ENCODE measurements at regions not wholly inside any gene's neighbourhood (a gene's known extent, or its start where the extent isn't known, plus 50 kb on each side); places are given as distances from the start of the nearest gene placed in this dataset.

DNA sequence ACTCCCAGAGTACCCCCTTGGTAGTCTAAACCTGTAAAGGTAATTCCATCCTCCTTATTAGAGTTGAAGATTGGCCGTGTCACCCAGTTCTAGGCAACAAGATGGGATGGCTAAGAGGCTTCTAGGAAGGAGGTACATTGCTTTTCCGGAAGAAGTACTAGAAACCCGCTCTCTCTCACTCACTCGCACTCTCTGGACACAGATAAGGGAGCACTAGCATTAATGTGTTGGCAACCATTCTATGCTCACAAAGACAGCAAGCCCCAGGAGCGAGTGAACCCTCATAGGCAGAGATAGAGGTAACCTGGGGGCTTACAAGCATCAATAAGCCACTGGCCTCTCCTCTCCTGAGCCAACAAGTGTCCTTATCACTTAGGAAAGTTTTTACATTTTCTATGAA, 503.2 kb upstream of the JARID2 start:
- Histone ChIP-seq H4K20me1 (ENCODE audit: control insufficient read depth, extremely low read depth, insufficient read depth, low read length) (no peaks in the 10 kb centered on the region), H3K9me3 (ENCODE audit: control insufficient read depth, insufficient read depth, low read depth, low read length) (no peaks in the 10 kb centered on the region), H3K27ac (ENCODE audit: insufficient read depth, low read length) (peak overlapping the region; percentile 98), H2AFZ (ENCODE audit: low read length) (no peak overlapping the region), H3K4me3 (replicated peaks in 1 of 4; ENCODE audit: control extremely low read depth in 1 of 4, insufficient read depth in 1 of 4, low read depth in 3 of 4, low read length in 4 of 4) (no peak overlapping the region), H3K4me1 (ENCODE audit: control insufficient read depth, extremely low read depth, insufficient read depth, low read length) (peaks cover 8% of the 10 kb centered on the region), H3K4me2 (ENCODE audit: extremely low read depth, insufficient read depth, low read length) (peak overlapping the region; percentile 79), H3K79me2 (ENCODE audit: control insufficient read depth, insufficient read depth, low read length) (no peaks in the 10 kb centered on the region), H3K9ac (ENCODE audit: insufficient read depth, low read length) (peak overlapping the region; percentile 65), H3K27me3 (ENCODE audit: control insufficient read depth, insufficient read depth, low read length) (no peaks in the 10 kb centered on the region), H3K36me3 (ENCODE audit: control insufficient read depth, insufficient read depth, low read length) (no peaks in the 10 kb centered on the region)
- TF ChIP-seq, protein P1, sequence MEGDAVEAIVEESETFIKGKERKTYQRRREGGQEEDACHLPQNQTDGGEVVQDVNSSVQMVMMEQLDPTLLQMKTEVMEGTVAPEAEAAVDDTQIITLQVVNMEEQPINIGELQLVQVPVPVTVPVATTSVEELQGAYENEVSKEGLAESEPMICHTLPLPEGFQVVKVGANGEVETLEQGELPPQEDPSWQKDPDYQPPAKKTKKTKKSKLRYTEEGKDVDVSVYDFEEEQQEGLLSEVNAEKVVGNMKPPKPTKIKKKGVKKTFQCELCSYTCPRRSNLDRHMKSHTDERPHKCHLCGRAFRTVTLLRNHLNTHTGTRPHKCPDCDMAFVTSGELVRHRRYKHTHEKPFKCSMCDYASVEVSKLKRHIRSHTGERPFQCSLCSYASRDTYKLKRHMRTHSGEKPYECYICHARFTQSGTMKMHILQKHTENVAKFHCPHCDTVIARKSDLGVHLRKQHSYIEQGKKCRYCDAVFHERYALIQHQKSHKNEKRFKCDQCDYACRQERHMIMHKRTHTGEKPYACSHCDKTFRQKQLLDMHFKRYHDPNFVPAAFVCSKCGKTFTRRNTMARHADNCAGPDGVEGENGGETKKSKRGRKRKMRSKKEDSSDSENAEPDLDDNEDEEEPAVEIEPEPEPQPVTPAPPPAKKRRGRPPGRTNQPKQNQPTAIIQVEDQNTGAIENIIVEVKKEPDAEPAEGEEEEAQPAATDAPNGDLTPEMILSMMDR (conservative IDR thresholded peaks at IDR 0.05 in 1 of 2, IDR thresholded peaks at IDR 0.05 in 1 of 2; ENCODE audit: low read depth in 1 of 2, low read length in 2 of 2): no peak
- TF ChIP-seq EZH2 (IDR thresholded peaks at IDR 0.05; ENCODE audit: low read length, missing control alignments): no peak
- DNase-seq (ENCODE audit: low read depth in 2 of 2): no peak

DNA sequence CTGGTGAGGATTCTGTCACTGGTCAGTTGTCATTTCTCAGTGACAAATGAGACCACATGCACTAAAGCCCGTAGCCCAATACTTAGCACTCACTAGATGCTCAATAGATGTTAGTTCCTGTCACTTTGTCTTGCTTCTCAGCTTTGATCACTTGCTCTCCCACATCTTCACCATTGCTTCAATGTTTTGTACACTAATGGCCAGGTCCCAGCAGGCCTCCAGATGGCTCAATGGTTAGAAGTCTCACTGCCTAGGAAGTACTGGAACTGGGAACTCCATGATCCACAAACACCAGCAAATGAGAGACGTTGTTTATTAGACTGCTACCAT, 502.8 kb upstream of the JARID2 start:
- Histone ChIP-seq H3K4me2 (ENCODE audit: extremely low read depth, insufficient read depth, low read length) (peak overlapping the region; percentile 79), H3K9me3 (ENCODE audit: control insufficient read depth, insufficient read depth, low read depth, low read length) (no peaks in the 10 kb centered on the region), H3K36me3 (ENCODE audit: control insufficient read depth, insufficient read depth, low read length) (no peaks in the 10 kb centered on the region), H3K27ac (ENCODE audit: insufficient read depth, low read length) (peak overlapping the region; percentile 98), H2AFZ (ENCODE audit: low read length) (peak overlapping the region; percentile 2), H3K79me2 (ENCODE audit: control insufficient read depth, insufficient read depth, low read length) (no peaks in the 10 kb centered on the region), H3K4me1 (ENCODE audit: control insufficient read depth, extremely low read depth, insufficient read depth, low read length) (peaks cover 8% of the 10 kb centered on the region), H3K9ac (ENCODE audit: insufficient read depth, low read length) (peak overlapping the region; percentile 65), H4K20me1 (ENCODE audit: control insufficient read depth, extremely low read depth, insufficient read depth, low read length) (no peaks in the 10 kb centered on the region), H3K27me3 (ENCODE audit: control insufficient read depth, insufficient read depth, low read length) (no peaks in the 10 kb centered on the region), H3K4me3 (replicated peaks in 1 of 4; ENCODE audit: control extremely low read depth in 1 of 4, insufficient read depth in 1 of 4, low read depth in 3 of 4, low read length in 4 of 4) (no peak overlapping the region)
- no peak for DNase-seq (ENCODE audit: low read depth in 2 of 2)
- no peak for TF ChIP-seq EZH2 (IDR thresholded peaks at IDR 0.05; ENCODE audit: low read length, missing control alignments)
- TF ChIP-seq, protein P1 (conservative IDR thresholded peaks at IDR 0.05 in 1 of 2, IDR thresholded peaks at IDR 0.05 in 1 of 2; ENCODE audit: low read depth in 1 of 2, low read length in 2 of 2): no peak

DNA sequence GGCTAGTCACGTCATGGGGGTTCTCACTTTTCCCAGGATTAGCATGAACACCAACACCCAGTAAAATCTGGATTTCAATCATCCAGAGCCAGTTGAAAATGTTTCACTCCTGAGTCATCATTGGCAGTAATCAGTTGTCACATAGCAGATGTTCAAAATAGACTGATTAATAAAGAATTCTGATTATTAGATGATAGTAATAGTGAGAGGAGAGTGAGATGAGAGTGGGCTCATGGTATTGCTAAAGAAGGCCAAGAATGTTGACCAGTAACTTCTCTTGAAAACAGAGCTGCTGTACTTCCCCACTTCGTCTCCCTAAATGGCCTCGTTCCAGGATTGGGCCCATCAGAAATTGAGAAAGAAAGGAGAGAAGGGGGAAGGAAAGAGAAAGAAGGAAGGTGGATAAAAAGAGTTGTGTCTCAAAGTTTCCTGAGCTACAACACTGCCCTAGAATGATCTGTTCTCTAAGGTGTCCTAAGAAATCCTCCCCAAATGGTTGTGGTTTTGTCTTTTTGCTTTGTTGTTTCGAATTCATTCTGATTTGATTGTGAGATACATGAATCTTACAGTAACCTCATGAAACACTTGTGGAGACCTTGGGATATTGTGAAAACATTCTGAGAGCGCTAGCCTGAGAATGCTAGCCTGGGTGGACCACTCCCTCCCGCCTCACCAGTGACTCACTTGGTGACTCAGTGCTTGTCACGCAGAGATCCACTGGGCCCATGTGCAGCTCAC, 502.2 kb upstream of the JARID2 start:
- Histone ChIP-seq H3K9ac (ENCODE audit: insufficient read depth, low read length) (peak overlapping the region; percentile 60), H3K4me2 (ENCODE audit: extremely low read depth, insufficient read depth, low read length) (peak overlapping the region; percentile 73), H2AFZ (ENCODE audit: low read length) (peak overlapping the region; percentile 11), H3K79me2 (ENCODE audit: control insufficient read depth, insufficient read depth, low read length) (no peaks in the 10 kb centered on the region), H3K27me3 (ENCODE audit: control insufficient read depth, insufficient read depth, low read length) (no peaks in the 10 kb centered on the region), H3K36me3 (ENCODE audit: control insufficient read depth, insufficient read depth, low read length) (no peaks in the 10 kb centered on the region), H3K27ac (ENCODE audit: insufficient read depth, low read length) (peak overlapping the region; percentile 98), H3K9me3 (ENCODE audit: control insufficient read depth, insufficient read depth, low read depth, low read length) (no peaks in the 10 kb centered on the region), H3K4me3 (replicated peaks in 1 of 4; ENCODE audit: control extremely low read depth in 1 of 4, insufficient read depth in 1 of 4, low read depth in 3 of 4, low read length in 4 of 4) (peak overlapping the region in 1 of 4 experiments; percentile 2), H4K20me1 (ENCODE audit: control insufficient read depth, extremely low read depth, insufficient read depth, low read length) (no peaks in the 10 kb centered on the region), H3K4me1 (ENCODE audit: control insufficient read depth, extremely low read depth, insufficient read depth, low read length) (peaks cover 8% of the 10 kb centered on the region)
- DNase-seq (ENCODE audit: low read depth in 2 of 2): peak; percentile 98 to 99
- no peak for TF ChIP-seq EZH2 (IDR thresholded peaks at IDR 0.05; ENCODE audit: low read length, missing control alignments)
- TF ChIP-seq, protein P1 (conservative IDR thresholded peaks at IDR 0.05 in 1 of 2, IDR thresholded peaks at IDR 0.05 in 1 of 2; ENCODE audit: low read depth in 1 of 2, low read length in 2 of 2): no peak
